H4 (cell line): ENCODE measurements at regions not wholly inside any gene's neighbourhood (a gene's known extent, or its start where the extent isn't known, plus 50 kb on each side); places are given as distances from the start of the nearest gene placed in this dataset.
"Not testable (repeated sequence)": the region's sequence is repeated elsewhere in the genome, so short reads cannot be mapped to it uniquely, and the experiment has no call there.

Experiments
- DNase-seq: peaks from one replicate; pipeline ENCODE4 v3.0.0-alpha.2; 2015; ENCODE audit warnings: low spot score

DNA sequence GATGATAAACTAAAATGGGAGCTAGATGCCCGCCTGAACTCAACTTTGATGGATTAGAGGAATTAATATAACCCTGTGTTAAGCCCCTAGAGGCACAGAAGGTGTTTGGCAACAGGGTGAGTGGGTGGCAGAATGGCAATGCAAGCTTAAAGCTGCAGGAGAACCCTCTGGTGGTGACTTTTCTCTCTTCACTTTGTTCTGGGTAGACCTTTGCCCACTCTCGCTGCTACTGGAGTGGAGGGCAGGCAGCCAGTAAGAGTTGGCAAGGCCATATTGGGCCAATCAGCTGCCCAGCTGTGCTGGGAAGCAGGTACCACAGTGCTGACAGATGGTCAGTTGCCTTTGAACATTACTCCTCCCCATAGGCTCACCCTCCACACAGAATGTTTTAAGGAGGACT is 468.2 kb downstream of the MMUT start:
- no peak for DNase-seq

DNA sequence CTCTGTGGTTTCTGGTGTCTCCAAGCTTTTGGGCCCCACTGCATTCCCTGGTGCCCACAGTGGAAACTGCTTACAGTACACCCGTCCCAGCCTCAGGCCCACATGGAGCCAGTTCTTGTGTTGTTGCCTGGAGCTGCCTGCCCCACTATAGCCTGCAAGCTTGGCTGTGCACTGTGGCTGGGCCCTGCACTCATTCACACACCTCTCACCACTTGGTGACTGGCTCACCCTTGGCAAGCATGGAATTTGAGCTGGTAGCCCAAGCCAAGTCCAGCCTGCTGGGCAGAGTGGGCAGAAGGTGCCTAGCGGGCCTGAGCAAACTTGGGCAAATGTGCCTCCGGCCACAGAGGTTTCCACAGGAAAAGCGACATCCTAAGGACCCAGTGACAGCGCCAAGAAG is 472.3 kb downstream of the MMUT start:
- no peak for DNase-seq

DNA sequence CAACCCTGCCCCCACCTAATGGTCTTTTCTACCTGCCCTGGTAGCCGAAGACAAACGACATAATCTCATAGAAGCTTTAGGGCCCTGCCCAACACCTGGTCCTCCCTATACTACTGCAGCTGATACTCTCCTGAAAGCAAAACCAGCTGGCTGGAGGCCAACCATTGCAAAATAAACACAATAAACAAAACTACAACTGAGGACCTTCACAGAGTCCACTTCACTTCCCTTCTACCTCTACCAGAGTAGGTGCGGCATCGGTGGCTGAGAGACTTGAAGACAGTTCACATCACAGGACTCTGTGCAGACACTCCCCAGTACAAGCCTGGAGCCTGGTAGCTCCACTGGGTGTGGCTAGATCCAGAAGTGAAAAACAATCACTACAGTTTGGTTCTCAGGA is 476.2 kb downstream of the MMUT start:
- DNase-seq, result no peak

GRCh38 chr6:48986105-48986504 is 476.9 kb downstream of the MMUT start:
- DNase-seq, result no peak

GRCh38 chr6:48985025-48985424 is 478.0 kb downstream of the MMUT start:
- peak; percentile 22 for DNase-seq

DNA sequence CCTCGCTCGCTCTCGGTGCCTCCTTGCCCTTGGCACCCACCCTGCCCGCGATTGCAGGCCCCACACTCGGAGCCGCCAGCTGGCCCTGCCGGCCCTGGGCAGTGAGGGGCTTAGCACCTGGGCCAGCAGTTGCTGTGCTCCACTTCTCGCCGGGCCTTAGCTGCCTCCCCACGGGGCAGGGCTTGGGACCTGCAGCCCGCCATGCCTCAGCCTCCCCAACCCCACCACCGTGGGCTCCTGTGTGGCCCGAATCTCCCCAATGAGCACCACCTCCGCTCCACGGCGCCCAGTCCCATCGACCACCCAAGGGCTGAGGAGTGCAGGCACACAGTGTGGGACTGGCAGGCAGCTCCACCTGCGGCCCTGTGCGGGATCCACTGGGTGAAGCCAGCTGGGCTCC is 479.1 kb downstream of the MMUT start:
- not testable (repeated sequence) for DNase-seq

DNA sequence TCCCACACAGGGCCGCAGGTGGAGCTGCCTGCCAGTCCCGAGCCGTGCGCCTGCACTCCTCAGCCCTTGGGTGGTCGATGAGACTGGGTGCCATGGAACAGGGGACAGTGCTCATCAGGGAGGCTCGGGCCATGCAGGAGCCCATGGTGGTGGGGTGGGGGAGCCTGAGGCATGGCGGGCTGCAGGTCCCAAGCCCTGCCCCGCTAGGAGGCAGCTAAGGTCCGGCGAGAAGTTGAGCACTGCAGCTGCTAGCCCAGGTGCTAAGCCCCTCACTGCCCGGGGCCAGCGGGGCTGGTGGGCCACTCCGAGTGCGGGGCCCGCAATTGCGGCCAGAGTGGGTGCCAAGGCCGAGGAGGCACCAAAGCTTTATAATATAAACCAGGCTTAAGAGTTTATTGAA is 479.7 kb downstream of the MMUT start:
- DNase-seq, result no peak

GRCh38 chr6:48979806-48980205 is 483.2 kb downstream of the MMUT start:
- no peak for DNase-seq

DNA sequence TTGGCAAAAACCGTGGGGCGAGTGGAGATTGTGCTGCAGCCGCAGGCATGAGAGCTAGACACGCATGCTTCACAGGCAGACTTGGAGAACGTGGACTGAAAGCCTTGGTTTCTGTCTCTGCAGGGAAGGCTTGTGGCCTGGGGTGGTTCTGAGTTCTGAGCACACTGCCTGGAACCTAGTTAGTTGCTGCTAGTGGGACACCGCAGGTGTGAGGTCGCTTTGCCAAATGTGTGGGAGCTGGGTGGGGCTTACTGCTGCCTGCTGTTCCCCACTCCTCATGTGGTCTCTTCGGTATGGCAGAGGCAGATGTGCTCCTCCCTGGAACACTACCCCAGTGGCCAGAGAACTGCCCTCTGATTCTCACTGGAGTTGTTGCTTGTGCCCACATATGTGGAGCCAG is 484.0 kb downstream of the MMUT start:
- DNase-seq, result no peak

DNA sequence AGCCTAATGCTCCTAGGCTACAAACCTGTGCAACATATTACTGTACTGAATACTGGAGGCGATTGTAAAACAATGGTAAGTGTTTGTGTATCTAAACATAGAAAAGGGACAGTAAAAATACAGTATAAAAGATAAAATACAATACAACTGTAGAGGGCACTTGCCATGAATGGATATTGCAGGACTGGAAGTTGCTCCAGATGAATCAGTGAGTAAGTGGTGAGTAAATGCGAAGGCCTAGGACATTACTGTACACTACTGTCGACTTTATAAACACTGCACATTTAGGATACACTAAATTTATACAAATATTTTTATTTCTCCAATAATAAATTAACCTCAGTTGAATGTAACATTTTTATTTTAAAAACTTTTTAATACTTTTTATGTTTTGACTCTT is 485.0 kb downstream of the MMUT start:
- no peak for DNase-seq

GRCh38 chr6:48977573-48977972 is 485.5 kb downstream of the MMUT start:
- no peak for DNase-seq

DNA sequence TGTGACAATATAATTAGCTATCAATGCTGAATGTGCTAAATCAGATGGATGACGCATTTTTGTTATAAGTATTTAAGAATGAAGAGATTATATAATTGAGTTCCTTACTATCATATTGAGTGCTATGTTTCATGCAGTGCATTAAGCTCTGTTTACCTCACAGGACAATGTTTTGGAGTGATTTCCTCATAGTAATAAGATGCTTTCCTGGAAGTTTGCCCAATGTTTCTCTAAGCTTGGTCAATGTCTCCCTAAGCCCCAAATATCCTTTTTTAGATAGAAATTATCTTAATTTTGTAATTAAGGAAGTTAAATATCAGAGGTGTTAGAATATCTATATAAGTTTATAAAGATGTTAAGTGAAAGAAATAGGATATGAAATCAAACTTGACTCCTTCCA is 489.6 kb downstream of the MMUT start:
- no peak for DNase-seq

GRCh38 chr6:48961781-48962415 is 501.2 kb downstream of the MMUT start:
- DNase-seq, result no peak

DNA sequence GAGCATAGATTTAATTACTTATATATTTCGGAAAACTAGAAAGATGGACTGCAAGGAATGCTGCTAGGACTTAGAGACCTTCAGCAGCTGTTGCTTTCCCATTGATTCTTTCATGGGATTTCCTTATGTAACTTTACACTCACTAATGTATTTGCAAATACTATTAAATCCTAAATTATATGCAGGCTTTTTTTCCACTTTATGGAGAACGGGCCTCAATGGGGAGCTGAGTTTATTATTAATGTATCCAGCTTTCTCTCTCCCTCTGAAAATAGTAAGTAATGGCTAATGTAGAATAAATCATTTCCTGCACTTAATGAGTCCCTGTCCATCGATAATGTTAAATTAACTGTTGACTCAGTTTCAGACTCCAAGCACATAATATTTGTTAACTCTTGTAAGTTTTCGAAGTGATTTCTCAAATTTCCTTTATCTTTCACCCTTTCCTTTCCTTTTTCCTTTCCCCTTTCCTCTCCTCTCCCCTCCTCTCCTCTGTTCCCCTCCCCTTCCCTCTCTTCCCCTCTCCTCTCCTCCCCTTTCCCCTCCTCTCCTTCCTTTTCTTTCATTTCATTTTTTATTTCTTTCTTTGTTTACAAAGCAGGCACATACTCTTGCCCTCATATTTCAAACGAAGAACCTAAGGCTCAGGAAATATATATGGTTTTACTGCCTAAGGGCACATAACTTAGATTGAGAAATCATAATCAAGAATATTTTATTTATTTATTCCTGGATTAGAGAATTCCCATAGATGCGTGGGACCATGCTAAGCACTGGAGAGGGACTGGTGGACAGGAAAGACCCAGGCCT is 503.6 kb downstream of the MMUT start:
- DNase-seq, result no peak

DNA sequence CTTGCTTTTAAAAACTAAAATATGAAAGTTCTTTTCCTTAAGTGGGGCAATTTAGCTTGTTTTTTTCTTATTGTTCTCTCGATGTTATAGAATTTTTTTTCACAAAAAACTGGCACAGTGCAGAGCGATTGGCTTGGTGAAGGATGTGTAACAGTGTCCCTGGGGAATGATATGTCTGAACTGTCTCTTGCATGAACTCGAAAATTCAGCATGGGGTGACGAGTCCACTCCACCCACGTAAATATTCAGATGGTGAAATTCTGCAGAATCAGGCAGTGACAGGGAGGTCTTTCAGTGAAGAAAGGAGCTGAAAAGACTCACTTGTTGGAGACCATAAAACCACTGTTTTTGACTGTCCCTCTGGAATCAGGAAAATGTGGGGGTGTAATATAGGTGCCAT is 505.3 kb downstream of the MMUT start:
- DNase-seq, result no peak

DNA sequence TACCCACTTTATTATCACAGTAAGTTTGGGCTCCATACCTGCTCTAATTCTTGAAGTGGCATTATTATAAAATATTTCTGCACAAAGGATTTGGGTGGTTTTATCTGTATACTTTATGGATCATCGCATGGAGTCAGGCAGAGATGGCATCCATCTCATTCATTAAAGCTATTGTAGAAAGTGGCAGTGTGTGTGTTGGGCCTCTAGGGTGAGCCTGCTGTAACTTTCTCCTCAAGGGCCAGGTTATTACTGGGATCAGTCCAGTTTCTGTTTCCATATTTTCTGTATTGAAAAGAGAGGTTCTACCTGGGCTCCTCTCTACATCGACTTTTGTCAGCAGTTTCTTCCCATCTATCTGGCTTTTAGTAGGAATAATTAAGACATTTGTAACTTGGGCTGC is 511.1 kb downstream of the MMUT start:
- DNase-seq, result no peak

- DNase-seq, result not testable (repeated sequence)
Measured at GRCh38 chr6:48944276-48944675, 518.8 kb downstream of the MMUT start.

DNA sequence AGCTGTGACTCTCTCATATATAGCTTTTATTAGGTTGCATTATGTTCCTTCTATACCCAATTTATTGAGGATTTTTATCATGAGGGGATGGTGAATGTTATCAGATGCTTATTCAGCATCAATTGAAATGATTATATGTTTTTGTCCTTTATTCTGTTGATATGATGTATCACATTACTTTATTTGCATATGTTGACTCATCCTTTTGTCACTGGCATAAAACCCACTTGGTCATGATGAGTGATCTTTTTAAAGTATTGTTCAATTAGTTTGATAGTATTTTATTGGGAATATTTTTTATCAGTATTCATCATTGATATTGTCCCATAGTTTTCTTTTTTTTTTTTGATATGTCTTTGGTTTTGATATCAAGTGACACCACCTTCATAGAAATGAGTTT is 529.9 kb downstream of the MMUT start:
- DNase-seq, result no peak

DNA sequence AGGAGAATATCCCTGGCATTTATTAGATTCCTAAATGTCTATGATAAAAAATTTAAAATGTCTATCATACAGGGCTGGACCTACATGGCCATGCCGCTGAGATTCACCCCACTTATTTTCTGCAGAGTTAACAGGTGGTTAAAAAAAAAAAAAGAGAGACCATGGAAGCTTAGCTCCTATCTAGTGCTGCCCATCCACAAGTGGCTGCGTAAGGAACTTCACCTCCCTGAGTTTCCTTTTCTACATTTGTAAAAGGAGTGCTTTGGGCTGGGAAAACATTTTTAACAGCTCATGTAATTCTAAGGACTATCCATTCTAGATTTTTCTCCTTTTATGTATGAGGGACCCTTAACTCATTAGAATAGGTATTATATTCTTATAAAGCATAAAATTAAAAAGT is 534.1 kb downstream of the MMUT start:
- DNase-seq, result no peak

- no peak for DNase-seq
Measured at GRCh38 chr6:48922837-48923236, 540.2 kb downstream of the MMUT start.

DNA sequence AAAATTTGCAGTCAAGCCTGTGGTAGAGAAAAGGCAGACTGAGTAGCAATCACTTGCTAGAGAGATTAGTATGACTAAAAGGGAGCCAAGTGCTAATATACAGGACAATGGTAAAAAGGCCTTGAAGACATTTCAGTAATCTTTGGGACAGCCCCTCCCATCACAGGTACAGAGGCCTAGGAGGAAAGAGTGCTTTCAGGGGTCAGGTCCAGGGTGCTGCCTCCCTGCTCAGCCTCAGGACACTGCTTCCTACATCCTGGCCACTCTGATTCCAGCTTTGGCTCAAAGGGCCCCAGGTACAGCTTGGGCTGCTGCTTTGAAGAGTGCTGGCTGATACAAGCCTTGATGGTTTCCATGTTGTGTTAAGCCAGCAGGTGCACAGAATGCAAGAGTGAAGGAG is 543.5 kb downstream of the MMUT start:
- DNase-seq, result no peak

- no peak for DNase-seq
Measured at GRCh38 chr6:48917233-48917632, 545.8 kb downstream of the MMUT start.

DNA sequence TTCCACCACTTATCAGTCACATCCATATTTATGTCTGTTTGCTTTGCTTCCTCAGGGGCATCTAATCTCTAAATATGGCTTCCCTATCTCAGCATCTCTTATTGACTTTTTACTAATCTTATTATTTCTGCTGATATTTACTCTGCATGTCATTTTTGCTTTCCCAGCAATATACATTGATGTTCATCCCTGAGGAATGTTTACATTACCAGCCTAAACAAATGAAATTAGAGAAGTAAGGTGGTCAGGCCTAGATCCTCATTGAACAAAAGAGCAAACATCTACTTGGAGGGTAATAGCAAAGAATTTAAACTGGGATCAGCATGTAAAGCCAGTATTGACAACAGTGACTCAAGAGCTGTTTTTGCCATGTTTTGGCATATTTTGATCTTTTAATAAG is 546.4 kb downstream of the MMUT start:
- no peak for DNase-seq

- DNase-seq, result no peak
Measured at GRCh38 chr6:48915591-48915990, 547.5 kb downstream of the MMUT start.
